Right lobe of liver (tissue), 4 donors: ENCODE measurements at regions not wholly inside any gene's neighbourhood (a gene's known extent, or its start where the extent isn't known, plus 50 kb on each side); places are given as distances from the start of the nearest gene placed in this dataset.

ENCODE experiments used
- POLR2A ChIP-seq: fragments of 450-650 bp; IDR thresholded peaks from one replicate; pipeline ENCODE4 v1.6.1; 2017; ENCODE audit warnings: antibody characterized with exemption, mild to moderate bottlenecking
- TF ChIP-seq, protein P1 (sequence below), 4 donors: fragments of 200-600 bp in 3 of 4; fragments of 450-650 bp in 1 of 4; IDR thresholded peaks; one replicate each; pipeline versions ENCODE4 v1.5.1 to v1.8.0; 2016 to 2022; ENCODE audit warnings: antibody characterized with exemption in 4 of 4, mild to moderate bottlenecking in 2 of 4
- donor health status: DM: no; HTN: no; CAD: no.
- donor health status: DM: no; HTN: no; CAD: no.
- donor health status: DM: no; HTN: yes; CAD: no.

DNA sequence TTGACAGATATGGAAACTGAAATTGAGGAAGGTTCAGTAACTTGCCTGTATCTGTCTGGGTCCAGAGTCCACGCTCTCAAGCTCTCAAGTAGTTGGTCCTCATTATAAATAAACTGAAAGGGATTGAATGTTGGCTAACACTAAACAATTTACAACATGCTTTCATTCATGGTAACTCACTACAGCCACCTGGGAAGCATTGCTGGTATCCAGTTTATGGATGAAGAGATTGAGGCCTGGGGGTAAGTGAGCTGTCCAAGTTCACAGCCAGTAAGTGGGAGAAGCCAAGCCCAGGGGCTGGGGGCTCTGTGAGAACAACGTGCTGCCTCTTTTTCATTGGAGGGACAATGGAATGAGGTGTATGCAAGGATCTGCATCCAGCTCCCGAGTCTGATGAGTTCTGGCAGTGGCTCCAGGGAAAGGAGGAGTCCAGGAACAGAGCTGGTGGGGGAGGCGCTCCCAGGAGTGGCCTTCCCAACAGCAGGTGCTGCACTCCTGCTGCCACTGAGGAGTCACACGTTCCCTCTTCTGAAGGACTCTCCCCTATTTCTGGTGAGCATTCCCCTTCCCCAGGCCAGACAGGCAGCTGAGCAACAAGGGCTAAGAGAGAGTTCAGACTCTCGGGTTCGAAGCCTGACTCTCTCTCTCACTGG is 175.8 kb downstream of the CSNK2A3 start:
- TF ChIP-seq POLR2A: no peak
- TF ChIP-seq, protein P1, sequence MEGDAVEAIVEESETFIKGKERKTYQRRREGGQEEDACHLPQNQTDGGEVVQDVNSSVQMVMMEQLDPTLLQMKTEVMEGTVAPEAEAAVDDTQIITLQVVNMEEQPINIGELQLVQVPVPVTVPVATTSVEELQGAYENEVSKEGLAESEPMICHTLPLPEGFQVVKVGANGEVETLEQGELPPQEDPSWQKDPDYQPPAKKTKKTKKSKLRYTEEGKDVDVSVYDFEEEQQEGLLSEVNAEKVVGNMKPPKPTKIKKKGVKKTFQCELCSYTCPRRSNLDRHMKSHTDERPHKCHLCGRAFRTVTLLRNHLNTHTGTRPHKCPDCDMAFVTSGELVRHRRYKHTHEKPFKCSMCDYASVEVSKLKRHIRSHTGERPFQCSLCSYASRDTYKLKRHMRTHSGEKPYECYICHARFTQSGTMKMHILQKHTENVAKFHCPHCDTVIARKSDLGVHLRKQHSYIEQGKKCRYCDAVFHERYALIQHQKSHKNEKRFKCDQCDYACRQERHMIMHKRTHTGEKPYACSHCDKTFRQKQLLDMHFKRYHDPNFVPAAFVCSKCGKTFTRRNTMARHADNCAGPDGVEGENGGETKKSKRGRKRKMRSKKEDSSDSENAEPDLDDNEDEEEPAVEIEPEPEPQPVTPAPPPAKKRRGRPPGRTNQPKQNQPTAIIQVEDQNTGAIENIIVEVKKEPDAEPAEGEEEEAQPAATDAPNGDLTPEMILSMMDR (IDR thresholded peaks at IDR 0.05): no peak
